Body of pancreas (tissue), 4 donors: ENCODE measurements at regions not wholly inside any gene's neighbourhood (a gene's known extent, or its start where the extent isn't known, plus 50 kb on each side); places are given as distances from the start of the nearest gene placed in this dataset.

Experiments used
- CTCF ChIP-seq, 7 experiments: fragments of 450-650 bp in 4 of 7; fragments of 200-600 bp in 3 of 7; sonication (generic) in 3 of 7; IDR thresholded peaks; one replicate each; pipeline ENCODE4 v1.5.1; 2016 to 2019; ENCODE audit warnings: antibody characterized with exemption in 7 of 7
- POLR2A ChIP-seq, 3 donors: fragments of 450-650 bp; IDR thresholded peaks; one replicate each; pipeline ENCODE4 v1.6.1; 2016; ENCODE audit warnings: antibody characterized with exemption in 3 of 3, mild to moderate bottlenecking in 2 of 3

GRCh38 chr3:132196113-132196512, 121.1 kb upstream of the ACP3 start:
- TF ChIP-seq CTCF (IDR thresholded peaks at IDR 0.05) (no peak), POLR2A (IDR thresholded peaks at IDR 0.05) (no peak)
